Osteocyte (in vitro differentiated cells): ENCODE measurements at regions not wholly inside any gene's neighbourhood (a gene's known extent, or its start where the extent isn't known, plus 50 kb on each side); places are given as distances from the start of the nearest gene placed in this dataset.

Experiments used
- DNase-seq: peaks from one replicate; pipeline ENCODE4 v3.0.0; 2021; ENCODE audit warnings: mixed read lengths; ENCODE audit not compliant: unreplicated experiment; ENCODE audit errors: extremely low spot score
- H3K27ac Mint-ChIP-seq: one replicate; pipeline ENCODE4 v1.8.0; 2021; ENCODE audit warnings: mild to moderate bottlenecking, mixed read lengths; ENCODE audit not compliant: unreplicated experiment
- H3K27me3 Mint-ChIP-seq: one replicate; pipeline ENCODE4 v1.8.0; 2021; ENCODE audit warnings: mixed read lengths; ENCODE audit not compliant: unreplicated experiment
- H3K36me3 Mint-ChIP-seq: one replicate; pipeline ENCODE4 v1.8.0; 2021; ENCODE audit warnings: mixed read lengths; ENCODE audit not compliant: unreplicated experiment
- H3K4me1 Mint-ChIP-seq: one replicate; pipeline ENCODE4 v1.8.0; 2021; ENCODE audit warnings: mixed read lengths; ENCODE audit not compliant: unreplicated experiment
- H3K4me3 Mint-ChIP-seq: one replicate; pipeline ENCODE4 v1.8.0; 2021; ENCODE audit warnings: mild to moderate bottlenecking, moderate library complexity, mixed read lengths; ENCODE audit not compliant: unreplicated experiment
- H3K9me3 Mint-ChIP-seq: one replicate; pipeline ENCODE4 v1.8.0; 2021; ENCODE audit warnings: mixed read lengths; ENCODE audit not compliant: unreplicated experiment
- TF ChIP-seq, protein P1 (sequence below): fragments of 200-600 bp; sonication (generic); IDR thresholded peaks from 2 replicates; pipeline ENCODE4 v1.5.0; 2021; ENCODE audit warnings: antibody characterized with exemption, mild to moderate bottlenecking, moderate library complexity

DNA sequence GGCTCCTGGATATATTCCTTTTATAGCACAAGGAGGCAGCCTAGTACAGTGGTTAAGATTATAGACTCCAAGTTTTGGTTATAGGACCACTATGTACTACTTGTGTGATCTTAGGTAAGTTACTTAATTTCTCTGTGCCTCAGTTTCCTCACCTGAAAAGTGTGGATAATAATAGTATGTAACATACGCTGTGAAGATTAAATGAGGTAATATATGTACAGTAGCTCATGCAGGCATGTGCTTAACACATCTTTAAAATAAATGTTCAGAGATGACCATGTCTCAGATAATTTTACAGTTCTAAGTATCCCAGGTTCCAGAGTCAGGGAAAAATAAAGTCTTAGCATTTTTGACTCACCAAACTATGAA lies 55.7 kb upstream of the TRABD2B start:
- no peak overlapping the region for H3K4me3 Mint-ChIP-seq
- TF ChIP-seq, protein P1, sequence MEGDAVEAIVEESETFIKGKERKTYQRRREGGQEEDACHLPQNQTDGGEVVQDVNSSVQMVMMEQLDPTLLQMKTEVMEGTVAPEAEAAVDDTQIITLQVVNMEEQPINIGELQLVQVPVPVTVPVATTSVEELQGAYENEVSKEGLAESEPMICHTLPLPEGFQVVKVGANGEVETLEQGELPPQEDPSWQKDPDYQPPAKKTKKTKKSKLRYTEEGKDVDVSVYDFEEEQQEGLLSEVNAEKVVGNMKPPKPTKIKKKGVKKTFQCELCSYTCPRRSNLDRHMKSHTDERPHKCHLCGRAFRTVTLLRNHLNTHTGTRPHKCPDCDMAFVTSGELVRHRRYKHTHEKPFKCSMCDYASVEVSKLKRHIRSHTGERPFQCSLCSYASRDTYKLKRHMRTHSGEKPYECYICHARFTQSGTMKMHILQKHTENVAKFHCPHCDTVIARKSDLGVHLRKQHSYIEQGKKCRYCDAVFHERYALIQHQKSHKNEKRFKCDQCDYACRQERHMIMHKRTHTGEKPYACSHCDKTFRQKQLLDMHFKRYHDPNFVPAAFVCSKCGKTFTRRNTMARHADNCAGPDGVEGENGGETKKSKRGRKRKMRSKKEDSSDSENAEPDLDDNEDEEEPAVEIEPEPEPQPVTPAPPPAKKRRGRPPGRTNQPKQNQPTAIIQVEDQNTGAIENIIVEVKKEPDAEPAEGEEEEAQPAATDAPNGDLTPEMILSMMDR, result no peak
- no peak overlapping the region for H3K27ac Mint-ChIP-seq
- DNase-seq, result no peak
- H3K27me3 Mint-ChIP-seq, result peaks cover 18% of the 10 kb centered on the region
- H3K9me3 Mint-ChIP-seq, result no peaks in the 10 kb centered on the region
- H3K36me3 Mint-ChIP-seq, result no peaks in the 10 kb centered on the region
- peaks cover 33% of the 10 kb centered on the region for H3K4me1 Mint-ChIP-seq

DNA sequence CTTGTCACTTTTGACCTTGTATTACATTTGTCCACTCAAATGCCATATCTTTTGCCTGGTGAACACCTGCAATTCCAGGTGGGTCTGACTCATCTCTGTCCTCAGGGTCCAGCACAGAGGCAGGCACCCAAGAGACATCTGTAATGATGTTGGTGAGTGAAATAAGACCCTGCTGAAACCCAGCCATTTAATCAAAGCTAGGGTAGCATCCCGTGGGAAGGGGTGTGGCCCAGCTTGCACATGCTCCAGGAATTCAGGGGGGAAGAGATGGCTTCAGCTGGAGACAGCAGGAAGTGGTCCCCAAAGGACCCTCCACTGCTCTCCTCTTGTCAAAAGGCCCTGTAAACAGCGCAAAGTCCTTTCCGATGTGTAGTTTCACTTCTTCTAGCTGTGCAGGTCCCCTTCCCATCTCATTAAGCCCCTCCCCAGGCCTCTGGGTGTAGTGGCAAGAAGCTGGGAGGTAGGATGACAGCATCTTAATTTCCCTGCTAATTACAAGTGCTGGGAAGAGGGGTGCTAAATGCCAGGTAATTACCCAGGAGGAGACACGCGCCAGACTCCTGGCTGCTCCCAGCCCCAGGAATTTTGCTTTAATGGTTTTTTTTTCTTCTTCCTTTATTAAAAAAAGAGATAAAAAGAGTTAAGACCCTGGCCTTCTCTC lies 54.4 kb upstream of the TRABD2B start:
- Mint-ChIP-seq H3K27ac (no peak overlapping the region), H3K27me3 (peaks cover 12% of the 10 kb centered on the region), H3K9me3 (no peaks in the 10 kb centered on the region), H3K4me1 (peaks cover 46% of the 10 kb centered on the region), H3K4me3 (no peak overlapping the region), H3K36me3 (no peaks in the 10 kb centered on the region)
- no peak for DNase-seq
- TF ChIP-seq, protein P1, result no peak

DNA sequence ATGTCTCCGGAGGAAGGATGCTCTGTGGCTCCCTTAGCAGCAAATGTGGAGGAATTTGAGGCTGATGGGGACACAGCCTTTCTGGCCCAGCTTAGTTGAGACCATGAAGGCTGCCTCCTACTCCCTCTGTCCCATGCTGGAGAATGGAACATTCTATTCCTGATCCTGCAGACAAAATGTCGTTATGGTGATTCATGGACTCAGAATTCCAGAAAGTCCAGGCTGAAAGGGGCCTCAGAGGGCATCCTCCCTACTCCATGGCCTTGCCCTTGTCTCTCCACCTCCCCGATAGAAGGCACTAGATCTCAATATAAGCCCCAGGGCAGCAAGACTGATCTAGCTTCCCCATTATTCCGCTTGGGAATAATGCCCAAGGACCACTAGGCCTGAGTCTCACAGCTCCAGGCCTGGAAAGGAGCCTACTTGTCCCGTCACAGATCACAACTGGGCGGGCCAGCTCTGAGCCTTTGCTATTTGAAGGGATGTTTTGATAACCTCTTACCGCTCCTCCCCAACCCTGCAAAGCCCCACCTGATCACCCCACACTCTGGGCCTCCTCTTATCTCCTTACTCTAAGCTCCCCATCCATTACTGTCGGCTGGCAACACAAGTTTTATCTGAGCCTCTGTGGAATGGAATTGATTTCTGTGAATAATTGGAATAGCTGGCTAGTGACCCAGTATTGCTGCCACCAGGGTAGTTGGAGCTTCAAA lies 52.8 kb upstream of the TRABD2B start:
- H3K27ac Mint-ChIP-seq, result no peak overlapping the region
- H3K4me1 Mint-ChIP-seq, result peaks cover 46% of the 10 kb centered on the region
- no peak overlapping the region for H3K4me3 Mint-ChIP-seq
- TF ChIP-seq, protein P1, result no peak
- no peaks in the 10 kb centered on the region for H3K9me3 Mint-ChIP-seq
- H3K36me3 Mint-ChIP-seq, result no peaks in the 10 kb centered on the region
- H3K27me3 Mint-ChIP-seq, result peaks cover 3% of the 10 kb centered on the region
- no peak for DNase-seq

DNA sequence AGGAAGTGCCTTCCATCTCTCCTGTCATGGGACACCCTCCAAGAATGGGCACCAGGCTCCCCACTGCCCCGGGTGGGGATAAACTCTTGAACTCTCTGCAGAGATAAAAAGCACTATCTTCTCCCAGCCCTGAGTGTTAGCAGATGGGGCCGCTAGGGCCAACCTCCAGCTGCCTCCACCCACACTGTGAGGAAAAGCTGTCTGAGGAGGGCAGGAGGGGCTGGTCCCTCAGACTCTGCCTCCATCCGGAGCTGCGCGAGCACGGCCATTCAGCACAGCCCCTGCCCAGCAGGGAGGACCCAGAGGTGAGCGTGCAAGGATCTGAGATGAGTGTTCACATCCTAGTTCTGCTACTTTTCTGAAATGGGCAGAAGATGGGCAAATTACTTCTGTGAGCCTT lies 51.8 kb upstream of the TRABD2B start:
- H3K4me1 Mint-ChIP-seq, result peaks cover 46% of the 10 kb centered on the region
- TF ChIP-seq, protein P1, result no peak
- no peak overlapping the region for H3K27ac Mint-ChIP-seq
- no peak for DNase-seq
- H3K36me3 Mint-ChIP-seq, result no peaks in the 10 kb centered on the region
- H3K27me3 Mint-ChIP-seq, result no peaks in the 10 kb centered on the region
- no peak overlapping the region for H3K4me3 Mint-ChIP-seq
- H3K9me3 Mint-ChIP-seq, result no peaks in the 10 kb centered on the region

DNA sequence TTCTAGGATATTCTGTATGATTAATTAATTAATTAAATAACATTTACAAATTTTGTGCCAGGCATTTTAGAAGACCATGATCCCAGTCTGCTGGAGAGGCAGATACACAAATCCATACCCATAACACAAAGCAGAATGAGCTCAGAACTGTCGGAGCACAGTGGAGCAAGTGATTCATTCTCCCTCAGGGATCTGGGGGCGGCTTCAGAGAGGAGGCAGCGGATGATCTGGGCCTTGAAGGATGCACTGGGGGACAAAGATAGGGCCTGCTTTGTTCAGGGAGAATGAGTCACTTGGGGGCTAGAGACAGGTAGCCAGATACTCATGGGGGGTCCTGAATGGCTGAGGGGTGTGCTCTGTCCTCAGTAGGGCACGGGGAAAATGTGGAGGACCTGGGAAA lies 50.9 kb upstream of the TRABD2B start:
- H3K27me3 Mint-ChIP-seq, result no peaks in the 10 kb centered on the region
- H3K9me3 Mint-ChIP-seq, result no peaks in the 10 kb centered on the region
- H3K36me3 Mint-ChIP-seq, result no peaks in the 10 kb centered on the region
- TF ChIP-seq, protein P1, result no peak
- H3K27ac Mint-ChIP-seq, result no peak overlapping the region
- H3K4me3 Mint-ChIP-seq, result no peak overlapping the region
- peaks cover 42% of the 10 kb centered on the region for H3K4me1 Mint-ChIP-seq
- no peak for DNase-seq
